ENCODE measurements at regions not wholly inside any gene's neighbourhood (a gene's known extent, or its start where the extent isn't known, plus 50 kb on each side); places are given as distances from the start of the nearest gene placed in this dataset.
A peak's percentile ranks its signal among the peaks of the same experiment; 100 is the strongest.

GRCh38 chr2:207449642-207450165 is 80.1 kb upstream of the CREB1 start:
- Mint-ChIP-seq H3K36me3 (ENCODE audit: low read depth) (no peaks in the 10 kb centered on the region), H3K4me3 (no peak overlapping the region), H3K9me3 (no peaks in the 10 kb centered on the region), H3K27me3 (no peaks in the 10 kb centered on the region), H3K27ac (no peak overlapping the region), H3K4me1 (ENCODE audit: low read depth) (no peaks in the 10 kb centered on the region)

GRCh38 chr2:207450186-207450585 is 79.6 kb upstream of the CREB1 start:
- Mint-ChIP-seq H3K27me3 (no peaks in the 10 kb centered on the region), H3K4me3 (no peak overlapping the region), H3K27ac (no peak overlapping the region), H3K9me3 (no peaks in the 10 kb centered on the region), H3K4me1 (ENCODE audit: low read depth) (no peaks in the 10 kb centered on the region), H3K36me3 (ENCODE audit: low read depth) (no peaks in the 10 kb centered on the region)

- no peaks in the 10 kb centered on the region for H3K27me3 Mint-ChIP-seq
- no peaks in the 10 kb centered on the region for H3K9me3 Mint-ChIP-seq
- no peaks in the 10 kb centered on the region for H3K36me3 Mint-ChIP-seq (ENCODE audit: low read depth)
- no peak overlapping the region for H3K4me3 Mint-ChIP-seq
- no peak overlapping the region for H3K27ac Mint-ChIP-seq
- H3K4me1 Mint-ChIP-seq (ENCODE audit: low read depth): peaks cover 19% of the 10 kb centered on the region
Measured at GRCh38 chr2:207458582-207458981, 71.2 kb upstream of the CREB1 start.

GRCh38 chr2:207459990-207460757 is 69.6 kb upstream of the CREB1 start:
- Mint-ChIP-seq H3K27me3 (no peaks in the 10 kb centered on the region), H3K4me1 (ENCODE audit: low read depth) (peaks cover 24% of the 10 kb centered on the region), H3K36me3 (ENCODE audit: low read depth) (no peaks in the 10 kb centered on the region), H3K27ac (no peak overlapping the region), H3K4me3 (no peak overlapping the region), H3K9me3 (no peaks in the 10 kb centered on the region)

- H3K9me3 Mint-ChIP-seq: no peaks in the 10 kb centered on the region
- no peak overlapping the region for H3K4me3 Mint-ChIP-seq
- H3K27me3 Mint-ChIP-seq: no peaks in the 10 kb centered on the region
- H3K36me3 Mint-ChIP-seq (ENCODE audit: low read depth): no peaks in the 10 kb centered on the region
- H3K4me1 Mint-ChIP-seq (ENCODE audit: low read depth): peaks cover 36% of the 10 kb centered on the region
- no peak overlapping the region for H3K27ac Mint-ChIP-seq
Measured at GRCh38 chr2:207463433-207463832, 66.3 kb upstream of the CREB1 start.

GRCh38 chr2:207464007-207464406 is 65.8 kb upstream of the CREB1 start:
- Mint-ChIP-seq H3K4me3 (no peak overlapping the region), H3K36me3 (ENCODE audit: low read depth) (no peaks in the 10 kb centered on the region), H3K4me1 (ENCODE audit: low read depth) (peaks cover 36% of the 10 kb centered on the region), H3K27ac (no peak overlapping the region), H3K27me3 (no peaks in the 10 kb centered on the region), H3K9me3 (no peaks in the 10 kb centered on the region)

GRCh38 chr2:207465894-207466293 is 63.9 kb upstream of the CREB1 start:
- Mint-ChIP-seq H3K27me3 (no peaks in the 10 kb centered on the region), H3K4me3 (no peak overlapping the region), H3K27ac (no peak overlapping the region), H3K9me3 (no peaks in the 10 kb centered on the region), H3K4me1 (ENCODE audit: low read depth) (peaks cover 24% of the 10 kb centered on the region), H3K36me3 (ENCODE audit: low read depth) (no peaks in the 10 kb centered on the region)

GRCh38 chr2:207467716-207468347 is 61.9 kb upstream of the CREB1 start:
- Mint-ChIP-seq H3K36me3 (ENCODE audit: low read depth) (no peaks in the 10 kb centered on the region), H3K9me3 (no peaks in the 10 kb centered on the region), H3K4me1 (ENCODE audit: low read depth) (peaks cover 27% of the 10 kb centered on the region), H3K4me3 (no peak overlapping the region), H3K27ac (peak overlapping the region; percentile 87), H3K27me3 (no peaks in the 10 kb centered on the region)

GRCh38 chr2:207468488-207468887 is 61.3 kb upstream of the CREB1 start:
- H3K36me3 Mint-ChIP-seq (ENCODE audit: low read depth): no peaks in the 10 kb centered on the region
- H3K27me3 Mint-ChIP-seq: no peaks in the 10 kb centered on the region
- no peaks in the 10 kb centered on the region for H3K9me3 Mint-ChIP-seq
- peaks cover 28% of the 10 kb centered on the region for H3K4me1 Mint-ChIP-seq (ENCODE audit: low read depth)
- peak overlapping the region; percentile 87 for H3K27ac Mint-ChIP-seq
- no peak overlapping the region for H3K4me3 Mint-ChIP-seq

GRCh38 chr2:207469451-207469850 is 60.3 kb upstream of the CREB1 start:
- Mint-ChIP-seq H3K27me3 (no peaks in the 10 kb centered on the region), H3K36me3 (ENCODE audit: low read depth) (no peaks in the 10 kb centered on the region), H3K27ac (no peak overlapping the region), H3K4me1 (ENCODE audit: low read depth) (peaks cover 26% of the 10 kb centered on the region), H3K9me3 (no peaks in the 10 kb centered on the region), H3K4me3 (no peak overlapping the region)

GRCh38 chr2:207469943-207470729 is 59.6 kb upstream of the CREB1 start:
- peaks cover 33% of the 10 kb centered on the region for H3K4me1 Mint-ChIP-seq (ENCODE audit: low read depth)
- H3K36me3 Mint-ChIP-seq (ENCODE audit: low read depth): no peaks in the 10 kb centered on the region
- no peak overlapping the region for H3K27ac Mint-ChIP-seq
- H3K9me3 Mint-ChIP-seq: no peaks in the 10 kb centered on the region
- H3K4me3 Mint-ChIP-seq: no peak overlapping the region
- H3K27me3 Mint-ChIP-seq: no peaks in the 10 kb centered on the region

- H3K27ac Mint-ChIP-seq: no peak overlapping the region
- peaks cover 35% of the 10 kb centered on the region for H3K4me1 Mint-ChIP-seq (ENCODE audit: low read depth)
- H3K9me3 Mint-ChIP-seq: no peaks in the 10 kb centered on the region
- H3K36me3 Mint-ChIP-seq (ENCODE audit: low read depth): no peaks in the 10 kb centered on the region
- no peak overlapping the region for H3K4me3 Mint-ChIP-seq
- H3K27me3 Mint-ChIP-seq: no peaks in the 10 kb centered on the region
Measured at GRCh38 chr2:207471261-207471660, 58.5 kb upstream of the CREB1 start.

GRCh38 chr2:207472343-207473048 is 57.3 kb upstream of the CREB1 start:
- H3K27me3 Mint-ChIP-seq: no peaks in the 10 kb centered on the region
- H3K4me1 Mint-ChIP-seq (ENCODE audit: low read depth): peaks cover 32% of the 10 kb centered on the region
- H3K9me3 Mint-ChIP-seq: no peaks in the 10 kb centered on the region
- H3K27ac Mint-ChIP-seq: no peak overlapping the region
- no peaks in the 10 kb centered on the region for H3K36me3 Mint-ChIP-seq (ENCODE audit: low read depth)
- H3K4me3 Mint-ChIP-seq: no peak overlapping the region

- Mint-ChIP-seq H3K27me3 (no peaks in the 10 kb centered on the region), H3K4me3 (no peak overlapping the region), H3K4me1 (ENCODE audit: low read depth) (peaks cover 27% of the 10 kb centered on the region), H3K9me3 (no peaks in the 10 kb centered on the region), H3K27ac (no peak overlapping the region), H3K36me3 (ENCODE audit: low read depth) (no peaks in the 10 kb centered on the region)
Measured at GRCh38 chr2:207473049-207473930, 56.5 kb upstream of the CREB1 start.

All from stimulated activated naive CD8-positive, alpha-beta T cell treated with anti-CD3 and anti-CD28 coated beads, Interleukin-15, Interleukin-2, amounts not matched to agents 100 ng/mL and 50 ng/mL, for 24 hours (primary cell).